B cell (primary cell): ENCODE measurements at regions not wholly inside any gene's neighbourhood (a gene's known extent, or its start where the extent isn't known, plus 50 kb on each side); places are given as distances from the start of the nearest gene placed in this dataset.

Experiments used
- ATAC-seq: fragments of 200-7000 bp; cut with Tn5 transposase; one replicate; pipeline ENCODE4 v1.10.0; 2021; ENCODE audit warnings: low read depth, mild to moderate bottlenecking, moderate number of reproducible peaks, moderate library complexity
- CTCF ChIA-PET: fragments of 350-600 bp; sonication (Branson Sonifier 250); formaldehyde crosslinking; loops from one replicate; lab custom pipeline; 2021; ENCODE audit warnings: antibody characterized with exemption, inconsistent platforms; lab: Charles Lee
- POLR2A ChIA-PET: fragments of 350-600 bp; sonication (Branson Sonifier 250); formaldehyde crosslinking; loops from one replicate; lab custom pipeline; 2021; ENCODE audit warnings: antibody characterized with exemption; lab: Charles Lee
- DNase-seq: peaks from one replicate; pipeline ENCODE4 v3.0.0; 2013
- H2AFZ ChIP-seq: 2 replicates; pipeline ENCODE4 v1.6.1; 2012; ENCODE audit warnings: mild to moderate bottlenecking, low read depth, low read length; ENCODE audit not compliant: insufficient read depth, poor library complexity, severe bottlenecking
- H3K27ac ChIP-seq, 2 donors: 1 replicate in 1 of 2; 2 replicates in 1 of 2; pipeline ENCODE4 v1.5.1; 2012 to 2013; ENCODE audit warnings: low read length in 2 of 2, mild to moderate bottlenecking in 2 of 2, moderate library complexity in 1 of 2
- H3K27me3 ChIP-seq, 4 experiments: fragments of 200-600 bp in 1 of 4; sonication (generic) in 1 of 4; replicated peaks in 1 of 4; 1 replicate in 2 of 4; 2 replicates in 2 of 4; pipeline versions ENCODE4 v1.6.1 to v1.7.0; 2013 to 2016; ENCODE audit warnings: low read length in 3 of 4, mild to moderate bottlenecking in 2 of 4, mixed read lengths in 1 of 4, moderate library complexity in 1 of 4; ENCODE audit not compliant: insufficient read depth in 4 of 4, control insufficient read depth in 3 of 4; ENCODE audit errors: control extremely low read depth in 1 of 4
- H3K36me3 ChIP-seq, 2 experiments: replicated peaks in 1 of 2; 1 replicate in 1 of 2; 2 replicates in 1 of 2; pipeline versions ENCODE4 v1.6.1 to v1.7.1; 2013; ENCODE audit warnings: low read length in 1 of 2; ENCODE audit not compliant: insufficient read depth in 2 of 2, control insufficient read depth in 1 of 2; ENCODE audit errors: control extremely low read depth in 1 of 2, extremely low read depth in 1 of 2
- H3K4me1 ChIP-seq, 2 donors: fragments of 200-600 bp in 1 of 2; sonication (generic) in 1 of 2; 1 replicate in 1 of 2; 2 replicates in 1 of 2; pipeline versions ENCODE4 v1.5.1 to v1.6.1; 2013 to 2017; ENCODE audit warnings: low read length in 2 of 2; ENCODE audit not compliant: control insufficient read depth in 2 of 2, insufficient read depth in 2 of 2
- H3K4me2 ChIP-seq: replicated peaks from 2 replicates; pipeline ENCODE3; 2012; ENCODE audit warnings: mild to moderate bottlenecking, low read depth, low read length; ENCODE audit not compliant: poor library complexity, severe bottlenecking
- H3K4me3 ChIP-seq, 5 experiments: fragments of 200-600 bp in 1 of 5; sonication (generic) in 1 of 5; 1 replicate in 3 of 5; 2 replicates in 2 of 5; pipeline versions ENCODE4 v1.5.1 to v1.7.0; 2011 to 2016; ENCODE audit warnings: low read length in 4 of 5, mild to moderate bottlenecking in 4 of 5, low read depth in 2 of 5, control low read depth in 1 of 5, moderate library complexity in 1 of 5; ENCODE audit not compliant: insufficient read depth in 1 of 5; ENCODE audit errors: control extremely low read depth in 1 of 5, extremely low read depth in 1 of 5
- H3K79me2 ChIP-seq: fragments of 200-600 bp; sonication (generic); one replicate; pipeline ENCODE4 v1.6.0; 2016; ENCODE audit warnings: low read length; ENCODE audit not compliant: control insufficient read depth, insufficient read depth
- H3K9ac ChIP-seq: fragments of 200-600 bp; sonication (generic); 2 replicates; pipeline ENCODE4 v1.6.1; 2017; ENCODE audit warnings: mild to moderate bottlenecking, low read length, moderate library complexity
- H3K9me3 ChIP-seq, 3 donors: one replicate each; pipeline versions ENCODE4 v1.6.1 to v1.7.1; 2013; ENCODE audit warnings: low read length in 2 of 3; ENCODE audit not compliant: control insufficient read depth in 2 of 3, insufficient read depth in 1 of 3; ENCODE audit errors: control extremely low read depth in 1 of 3
- H4K20me1 ChIP-seq: 2 replicates; pipeline ENCODE4 v1.6.0; 2012; ENCODE audit warnings: mild to moderate bottlenecking, low read length; ENCODE audit not compliant: insufficient read depth, control insufficient read depth, poor library complexity, severe bottlenecking
- H3K27ac Mint-ChIP-seq: one replicate; pipeline ENCODE4 v1.8.0; 2021; ENCODE audit warnings: mixed read lengths
- H3K27me3 Mint-ChIP-seq: one replicate; pipeline ENCODE4 v1.8.0; 2021; ENCODE audit warnings: mixed read lengths
- H3K4me1 Mint-ChIP-seq: one replicate; pipeline ENCODE4 v1.8.0; 2021; ENCODE audit warnings: mixed read lengths
- H3K4me3 Mint-ChIP-seq: one replicate; pipeline ENCODE4 v1.8.0; 2021; ENCODE audit warnings: mixed read lengths
- H3K9me3 Mint-ChIP-seq: one replicate; pipeline ENCODE4 v1.8.0; 2022; ENCODE audit warnings: mixed read lengths; ENCODE audit not compliant: insufficient read depth
- CTCF ChIP-seq: fragments of 200-600 bp; IDR thresholded peaks from one replicate; pipeline ENCODE4 v1.8.0; 2022; ENCODE audit warnings: antibody characterized with exemption, mild to moderate bottlenecking
- EZH2 ChIP-seq: IDR thresholded peaks from 2 replicates; pipeline ENCODE4 v1.6.1; 2012; ENCODE audit warnings: borderline replicate concordance, low read depth, mild to moderate bottlenecking, moderate library complexity, low read length; ENCODE audit not compliant: insufficient read depth, poor library complexity, severe bottlenecking
- WGBS: methylation state at CpG from one replicate; pipeline ENCODE4 v1.1.5; 2013; ENCODE audit warnings: missing lambda C conversion rate; ENCODE audit not compliant: insufficient coverage; 5-methylcytosine and 5-hydroxymethylcytosine counted together
- intact Hi-C: fragments of 100-400 bp; cut with micrococcal nuclease; formaldehyde crosslinking; loops from one replicate; pipeline ENCODE4 v1.10.0; 2022

- Histone ChIP-seq H3K4me1 (no peaks in the 10 kb centered on the region), H3K4me2 (no peak overlapping the region), H3K9ac (no peak overlapping the region), H3K4me3 (no peak overlapping the region), H3K27me3 (no peaks in the 10 kb centered on the region), H2AFZ (no peak overlapping the region), H4K20me1 (no peaks in the 10 kb centered on the region), H3K27ac (no peak overlapping the region), H3K9me3 (no peaks in the 10 kb centered on the region), H3K36me3 (no peaks in the 10 kb centered on the region), H3K79me2 (no peaks in the 10 kb centered on the region)
- Mint-ChIP-seq H3K27me3 (no peaks in the 10 kb centered on the region), H3K4me1 (no peaks in the 10 kb centered on the region), H3K27ac (no peak overlapping the region), H3K4me3 (no peak overlapping the region), H3K9me3 (no peaks in the 10 kb centered on the region)
- no peak for DNase-seq
- ATAC-seq: no peak
- POLR2A ChIA-PET: no interaction called here
- intact Hi-C loops: no loop called here
- no peak for TF ChIP-seq EZH2
- TF ChIP-seq CTCF: no peak
- CTCF ChIA-PET: no interaction called here
- no CpG with 5 or more reads among the region's 1 CpG for WGBS
Observed at GRCh38 chrX:63408050-63408449, 56.9 kb upstream of the SPIN4 start.

GRCh38 chrX:63404332-63404731, 53.2 kb upstream of the SPIN4 start:
- Histone ChIP-seq H3K27ac (no peak overlapping the region), H3K4me2 (no peak overlapping the region), H3K36me3 (no peaks in the 10 kb centered on the region), H3K4me3 (no peak overlapping the region), H3K9ac (no peak overlapping the region), H2AFZ (no peak overlapping the region), H3K9me3 (no peaks in the 10 kb centered on the region), H3K79me2 (no peaks in the 10 kb centered on the region), H4K20me1 (no peaks in the 10 kb centered on the region), H3K4me1 (no peaks in the 10 kb centered on the region), H3K27me3 (no peaks in the 10 kb centered on the region)
- 100% methylated on average over 1 of the region's 1 CpG for WGBS
- H3K9me3 Mint-ChIP-seq: no peaks in the 10 kb centered on the region
- DNase-seq (no peak), ATAC-seq (no peak)
- ChIA-PET POLR2A (no interaction called here), CTCF (no interaction called here)
- intact Hi-C loops: no loop called here
- H3K4me1 Mint-ChIP-seq: no peaks in the 10 kb centered on the region
- TF ChIP-seq EZH2 (no peak), CTCF (no peak)
- H3K4me3 Mint-ChIP-seq: no peak overlapping the region
- no peak overlapping the region for H3K27ac Mint-ChIP-seq
- H3K27me3 Mint-ChIP-seq: no peaks in the 10 kb centered on the region
